ENCODE measurements at regions not wholly inside any gene's neighbourhood (a gene's known extent, or its start where the extent isn't known, plus 50 kb on each side); places are given as distances from the start of the nearest gene placed in this dataset.
A peak's percentile ranks its signal among the peaks of the same experiment; 100 is the strongest.

GRCh38 chr3:117105686-117106085, 396.1 kb downstream of the TUSC7 start:
- peak; percentile 10 for DNase-seq (ENCODE audit: low read depth)
- H3K4me3 ChIP-seq (ENCODE audit: low read depth, low read length): no peak overlapping the region
- TF ChIP-seq CTCF (conservative IDR thresholded peaks at IDR 0.05; ENCODE audit: low read depth, low read length): no peak

GRCh38 chr3:117106396-117106795, 396.8 kb downstream of the TUSC7 start:
- no peak for TF ChIP-seq CTCF (conservative IDR thresholded peaks at IDR 0.05; ENCODE audit: low read depth, low read length)
- no peak overlapping the region for H3K4me3 ChIP-seq (ENCODE audit: low read depth, low read length)
- no peak for DNase-seq (ENCODE audit: low read depth)

- TF ChIP-seq CTCF (conservative IDR thresholded peaks at IDR 0.05; ENCODE audit: low read depth, low read length): no peak
- DNase-seq (ENCODE audit: low read depth): no peak
- H3K4me3 ChIP-seq (ENCODE audit: low read depth, low read length): no peak overlapping the region
Observed at GRCh38 chr3:117107946-117108345, 398.4 kb downstream of the TUSC7 start.

GRCh38 chr3:117109178-117109577, 399.6 kb downstream of the TUSC7 start:
- no peak for TF ChIP-seq CTCF (conservative IDR thresholded peaks at IDR 0.05; ENCODE audit: low read depth, low read length)
- no peak overlapping the region for H3K4me3 ChIP-seq (ENCODE audit: low read depth, low read length)
- no peak for DNase-seq (ENCODE audit: low read depth)

- TF ChIP-seq CTCF (conservative IDR thresholded peaks at IDR 0.05; ENCODE audit: low read depth, low read length): no peak
- peak; percentile 13 for DNase-seq (ENCODE audit: low read depth)
- H3K4me3 ChIP-seq (ENCODE audit: low read depth, low read length): no peak overlapping the region
Observed at GRCh38 chr3:117114517-117115265, 405.1 kb downstream of the TUSC7 start.

GRCh38 chr3:117117188-117117936, 407.8 kb downstream of the TUSC7 start:
- TF ChIP-seq CTCF (conservative IDR thresholded peaks at IDR 0.05; ENCODE audit: low read depth, low read length): no peak
- no peak overlapping the region for H3K4me3 ChIP-seq (ENCODE audit: low read depth, low read length)
- no peak for DNase-seq (ENCODE audit: low read depth)

Data from choroid plexus epithelial cell (primary cell).